SJCRH30 (cell line): ENCODE measurements at regions not wholly inside any gene's neighbourhood (a gene's known extent, or its start where the extent isn't known, plus 50 kb on each side); places are given as distances from the start of the nearest gene placed in this dataset.
"Not testable (repeated sequence)": the region's sequence is repeated elsewhere in the genome, so short reads cannot be mapped to it uniquely, and the experiment has no call there.

Source experiments
- DNase-seq, 2 experiments: peaks; one replicate each; pipeline ENCODE4 v3.0.0-alpha.2; 2015 to 2020
- H3K27ac ChIP-seq: fragments of 250-450 bp; sonication (Bioruptor Pico); 2 replicates; pipeline ENCODE4 v1.5.1; 2020; ENCODE audit warnings: mild to moderate bottlenecking, moderate library complexity
- H3K27me3 ChIP-seq: fragments of 250-450 bp; sonication (Bioruptor Pico); 2 replicates; pipeline ENCODE4 v1.5.1; 2020; ENCODE audit warnings: mild to moderate bottlenecking, moderate library complexity
- H3K36me3 ChIP-seq: fragments of 250-450 bp; sonication (Bioruptor Pico); 2 replicates; pipeline ENCODE4 v1.5.1; 2020; ENCODE audit warnings: mild to moderate bottlenecking, moderate library complexity
- H3K4me1 ChIP-seq: fragments of 250-450 bp; sonication (Bioruptor Pico); 2 replicates; pipeline ENCODE4 v1.5.1; 2020; ENCODE audit warnings: mild to moderate bottlenecking, moderate library complexity
- H3K4me3 ChIP-seq: fragments of 250-450 bp; sonication (Bioruptor Pico); 2 replicates; pipeline ENCODE4 v1.5.1; 2020; ENCODE audit warnings: mild to moderate bottlenecking, moderate library complexity
- H3K9me3 ChIP-seq: fragments of 250-450 bp; sonication (Bioruptor Pico); replicated peaks from 2 replicates; pipeline ENCODE4 v1.5.1; 2020; ENCODE audit warnings: mild to moderate bottlenecking, moderate library complexity

- Histone ChIP-seq H3K4me1 (no peaks in the 10 kb centered on the region), H3K36me3 (no peaks in the 10 kb centered on the region), H3K9me3 (no peaks in the 10 kb centered on the region), H3K27ac (no peak overlapping the region), H3K4me3 (no peak overlapping the region), H3K27me3 (no peaks in the 10 kb centered on the region)
- no peak for DNase-seq
Observed at GRCh38 chr14:87387806-87388205, 605.2 kb downstream of the GALC start.

- DNase-seq, result no peak
- H3K4me3 ChIP-seq, result no peak overlapping the region
- no peaks in the 10 kb centered on the region for H3K4me1 ChIP-seq
- no peaks in the 10 kb centered on the region for H3K27me3 ChIP-seq
- H3K36me3 ChIP-seq, result no peaks in the 10 kb centered on the region
- H3K27ac ChIP-seq, result no peak overlapping the region
- H3K9me3 ChIP-seq, result no peaks in the 10 kb centered on the region
Observed at GRCh38 chr14:87386524-87386923, 606.5 kb downstream of the GALC start.

- no peaks in the 10 kb centered on the region for H3K36me3 ChIP-seq
- no peak overlapping the region for H3K27ac ChIP-seq
- no peaks in the 10 kb centered on the region for H3K9me3 ChIP-seq
- H3K4me1 ChIP-seq, result no peaks in the 10 kb centered on the region
- DNase-seq, result no peak
- no peak overlapping the region for H3K4me3 ChIP-seq
- H3K27me3 ChIP-seq, result no peaks in the 10 kb centered on the region
Observed at GRCh38 chr14:87380054-87380453, 612.9 kb downstream of the GALC start.

- no peaks in the 10 kb centered on the region for H3K9me3 ChIP-seq
- H3K27me3 ChIP-seq, result no peaks in the 10 kb centered on the region
- H3K4me3 ChIP-seq, result no peak overlapping the region
- H3K27ac ChIP-seq, result no peak overlapping the region
- H3K4me1 ChIP-seq, result no peaks in the 10 kb centered on the region
- no peak for DNase-seq
- H3K36me3 ChIP-seq, result no peaks in the 10 kb centered on the region
Observed at GRCh38 chr14:87368751-87369150, 624.2 kb downstream of the GALC start.

- H3K27me3 ChIP-seq, H3K4me1 ChIP-seq, DNase-seq, H3K27ac ChIP-seq, H3K36me3 ChIP-seq, H3K9me3 ChIP-seq, H3K4me3 ChIP-seq: not testable (repeated sequence)
Observed at GRCh38 chr14:87360246-87360645, 632.7 kb downstream of the GALC start.

- H3K27ac ChIP-seq, result no peak overlapping the region
- no peaks in the 10 kb centered on the region for H3K27me3 ChIP-seq
- H3K9me3 ChIP-seq, result no peaks in the 10 kb centered on the region
- DNase-seq, result no peak
- H3K4me1 ChIP-seq, result no peaks in the 10 kb centered on the region
- H3K4me3 ChIP-seq, result no peak overlapping the region
- no peaks in the 10 kb centered on the region for H3K36me3 ChIP-seq
Observed at GRCh38 chr14:87351007-87351406, 642.0 kb downstream of the GALC start.

GRCh38 chr14:87349921-87350320 is 643.1 kb downstream of the GALC start:
- Histone ChIP-seq H3K4me1 (no peaks in the 10 kb centered on the region), H3K27ac (no peak overlapping the region), H3K4me3 (no peak overlapping the region), H3K27me3 (no peaks in the 10 kb centered on the region), H3K36me3 (no peaks in the 10 kb centered on the region), H3K9me3 (no peaks in the 10 kb centered on the region)
- no peak for DNase-seq

GRCh38 chr14:87343652-87344051 is 649.3 kb downstream of the GALC start:
- Histone ChIP-seq H3K4me3 (no peak overlapping the region), H3K27ac (no peak overlapping the region), H3K4me1 (no peaks in the 10 kb centered on the region), H3K36me3 (no peaks in the 10 kb centered on the region), H3K27me3 (no peaks in the 10 kb centered on the region), H3K9me3 (no peaks in the 10 kb centered on the region)
- DNase-seq, result no peak

- no peaks in the 10 kb centered on the region for H3K27me3 ChIP-seq
- no peaks in the 10 kb centered on the region for H3K36me3 ChIP-seq
- no peak overlapping the region for H3K27ac ChIP-seq
- DNase-seq, result no peak
- H3K4me1 ChIP-seq, result 0 out of 2 replicates have a peak, but pooled peaks cover 3% of the 10 kb centered on the region
- H3K9me3 ChIP-seq, result no peaks in the 10 kb centered on the region
- no peak overlapping the region for H3K4me3 ChIP-seq
Observed at GRCh38 chr14:87334997-87335685, 657.8 kb downstream of the GALC start.

GRCh38 chr14:87331991-87332390 is 661.0 kb downstream of the GALC start:
- Histone ChIP-seq H3K36me3 (no peaks in the 10 kb centered on the region), H3K9me3 (no peaks in the 10 kb centered on the region), H3K27me3 (no peaks in the 10 kb centered on the region), H3K4me3 (no peak overlapping the region), H3K27ac (no peak overlapping the region), H3K4me1 (0 out of 2 replicates have a peak, but pooled peaks cover 3% of the 10 kb centered on the region)
- no peak for DNase-seq

GRCh38 chr14:87325741-87326140 is 667.2 kb downstream of the GALC start:
- H3K4me1 ChIP-seq, result no peaks in the 10 kb centered on the region
- 0 out of 2 replicates have a peak, but pooled peaks cover 4% of the 10 kb centered on the region for H3K27me3 ChIP-seq
- no peaks in the 10 kb centered on the region for H3K36me3 ChIP-seq
- no peak overlapping the region for H3K27ac ChIP-seq
- no peaks in the 10 kb centered on the region for H3K9me3 ChIP-seq
- no peak overlapping the region for H3K4me3 ChIP-seq
- no peak for DNase-seq

GRCh38 chr14:87323191-87323590 is 669.8 kb downstream of the GALC start:
- no peak for DNase-seq
- no peaks in the 10 kb centered on the region for H3K9me3 ChIP-seq

GRCh38 chr14:87321548-87321947 is 671.4 kb downstream of the GALC start:
- DNase-seq, result no peak
- Histone ChIP-seq H3K9me3 (no peaks in the 10 kb centered on the region), H3K4me1 (no peaks in the 10 kb centered on the region), H3K4me3 (no peak overlapping the region), H3K27ac (no peak overlapping the region), H3K36me3 (no peaks in the 10 kb centered on the region), H3K27me3 (0 out of 2 replicates have a peak, but pooled peaks cover 4% of the 10 kb centered on the region)

More at GRCh38 chr14:87323191-87323590, 669.8 kb downstream of the GALC start:
- Histone ChIP-seq H3K4me3 (no peak overlapping the region), H3K27me3 (0 out of 2 replicates have a peak, but pooled peaks cover 4% of the 10 kb centered on the region), H3K27ac (no peak overlapping the region), H3K36me3 (no peaks in the 10 kb centered on the region), H3K4me1 (no peaks in the 10 kb centered on the region)

- H3K9me3 ChIP-seq, result no peaks in the 10 kb centered on the region; the same call in 1 of the 2 replicates
- H3K4me1 ChIP-seq, result no peaks in the 10 kb centered on the region; the same call in 1 of the 2 replicates
- no peaks in the 10 kb centered on the region for H3K27me3 ChIP-seq
- DNase-seq, result no peak
- H3K27ac ChIP-seq, result no peak overlapping the region
- H3K4me3 ChIP-seq, result no peak overlapping the region
- no peaks in the 10 kb centered on the region for H3K36me3 ChIP-seq
Observed at GRCh38 chr14:87312894-87313205, 680.1 kb downstream of the GALC start.

GRCh38 chr14:87312169-87312893 is 680.7 kb downstream of the GALC start:
- no peak for DNase-seq
- no peaks in the 10 kb centered on the region for H3K27me3 ChIP-seq
- H3K36me3 ChIP-seq, result no peaks in the 10 kb centered on the region
- H3K4me3 ChIP-seq, result no peak overlapping the region
- no peaks in the 10 kb centered on the region; the same call in 1 of the 2 replicates for H3K4me1 ChIP-seq
- no peak overlapping the region for H3K27ac ChIP-seq
- no peaks in the 10 kb centered on the region; the same call in 1 of the 2 replicates for H3K9me3 ChIP-seq
